Astrocyte (in vitro differentiated cells and primary cell): ENCODE measurements at regions not wholly inside any gene's neighbourhood (a gene's known extent, or its start where the extent isn't known, plus 50 kb on each side); places are given as distances from the start of the nearest gene placed in this dataset.

ENCODE experiments used
- DNase-seq: peaks from one replicate; pipeline ENCODE4 v3.0.0-alpha.2; 2010; ENCODE audit warnings: low read depth
- FAIRE-seq: peaks from 2 replicates; lab custom pipeline; 2011; peaks lifted over from hg19 to GRCh38; lab: Jason Lieb, UNC
- H2AFZ ChIP-seq: 2 replicates; pipeline ENCODE4 v1.6.0; 2012; ENCODE audit warnings: low read depth, low read length, inconsistent platforms
- H3K27ac ChIP-seq: 2 replicates; pipeline ENCODE4 v1.5.1; 2011; ENCODE audit warnings: low read depth, low read length, inconsistent platforms
- H3K27me3 ChIP-seq: 2 replicates; pipeline ENCODE4 v1.6.0; 2011; ENCODE audit warnings: low read length, inconsistent platforms; ENCODE audit not compliant: insufficient read depth
- H3K36me3 ChIP-seq: 2 replicates; pipeline ENCODE4 v1.5.1; 2011; ENCODE audit warnings: low read length, inconsistent platforms; ENCODE audit not compliant: insufficient read depth
- H3K4me1 ChIP-seq: 2 replicates; pipeline ENCODE4 v1.5.1; 2011; ENCODE audit warnings: low read length, inconsistent platforms; ENCODE audit not compliant: insufficient read depth
- H3K4me2 ChIP-seq: 2 replicates; pipeline ENCODE4 v1.6.0; 2012; ENCODE audit warnings: low read length, inconsistent platforms
- H3K4me3 ChIP-seq: 2 replicates; pipeline ENCODE4 v1.5.1; 2011; ENCODE audit warnings: low read depth, mild to moderate bottlenecking, low read length, inconsistent platforms; ENCODE audit not compliant: insufficient read depth
- H3K79me2 ChIP-seq: 2 replicates; pipeline ENCODE4 v1.6.0; 2012; ENCODE audit warnings: mild to moderate bottlenecking, low read length, inconsistent platforms; ENCODE audit not compliant: insufficient read depth
- H3K9ac ChIP-seq: 2 replicates; pipeline ENCODE4 v1.6.0; 2012; ENCODE audit warnings: mild to moderate bottlenecking, low read length, inconsistent platforms
- H3K9me3 ChIP-seq: 2 replicates; pipeline ENCODE4 v1.5.1; 2012; ENCODE audit warnings: low read depth, mild to moderate bottlenecking, low read length, inconsistent platforms; ENCODE audit not compliant: insufficient read depth
- H4K20me1 ChIP-seq: 2 replicates; pipeline ENCODE4 v1.6.0; 2012; ENCODE audit warnings: low read length, inconsistent platforms; ENCODE audit not compliant: insufficient read depth
- H3K27ac Mint-ChIP-seq: one replicate; pipeline ENCODE4 v1.8.0; 2021; ENCODE audit warnings: mild to moderate bottlenecking, mixed read lengths; ENCODE audit not compliant: unreplicated experiment
- H3K27me3 Mint-ChIP-seq: one replicate; pipeline ENCODE4 v1.8.0; 2021; ENCODE audit warnings: low read depth, mixed read lengths; ENCODE audit not compliant: unreplicated experiment
- H3K36me3 Mint-ChIP-seq: one replicate; pipeline ENCODE4 v1.8.0; 2021; ENCODE audit warnings: low read depth, mixed read lengths; ENCODE audit not compliant: unreplicated experiment
- H3K4me1 Mint-ChIP-seq: one replicate; pipeline ENCODE4 v1.8.0; 2021; ENCODE audit warnings: low read depth, mixed read lengths; ENCODE audit not compliant: unreplicated experiment
- H3K4me3 Mint-ChIP-seq: one replicate; pipeline ENCODE4 v1.8.0; 2021; ENCODE audit warnings: mild to moderate bottlenecking, moderate library complexity, mixed read lengths; ENCODE audit not compliant: unreplicated experiment
- H3K9me3 Mint-ChIP-seq: one replicate; pipeline ENCODE4 v1.8.0; 2021; ENCODE audit warnings: mild to moderate bottlenecking, mixed read lengths; ENCODE audit not compliant: unreplicated experiment
- EZH2 ChIP-seq: IDR thresholded peaks from 2 replicates; pipeline ENCODE4 v1.6.1; 2012; ENCODE audit warnings: mild to moderate bottlenecking, low read length, inconsistent platforms; ENCODE audit not compliant: insufficient read depth
- TF ChIP-seq, protein P1 (sequence below): IDR thresholded peaks from 2 replicates; pipeline ENCODE4 v1.5.1; 2011; ENCODE audit warnings: low read depth, mild to moderate bottlenecking, inconsistent platforms, low read length, moderate library complexity; ENCODE audit not compliant: insufficient read depth

DNA sequence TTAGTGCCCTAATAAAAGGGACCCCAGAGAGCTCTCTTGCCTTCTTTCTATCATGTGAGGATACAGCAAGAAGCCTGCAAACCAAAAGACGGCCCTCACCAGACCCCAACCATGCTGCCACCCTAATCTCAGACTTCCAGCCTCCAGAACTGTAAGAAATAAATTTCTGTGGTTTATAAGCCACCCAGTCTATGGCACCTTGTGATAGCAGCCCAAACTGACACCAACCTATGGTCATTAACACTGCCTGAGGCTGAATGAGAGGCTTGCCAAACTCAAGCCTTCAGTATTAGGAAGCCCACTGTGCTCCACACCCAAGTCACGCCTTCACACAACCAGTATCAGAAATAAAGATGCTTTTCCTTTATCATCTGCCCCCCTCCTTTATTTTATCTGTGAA is 127.3 kb upstream of the KLF3 start:
- no peaks in the 10 kb centered on the region for H3K9me3 ChIP-seq
- H3K27me3 ChIP-seq = no peaks in the 10 kb centered on the region
- H3K27ac ChIP-seq = no peak overlapping the region
- Mint-ChIP-seq H3K36me3 (no peaks in the 10 kb centered on the region), H3K4me3 (no peak overlapping the region), H3K27me3 (peaks cover 13% of the 10 kb centered on the region), H3K27ac (no peak overlapping the region), H3K9me3 (no peaks in the 10 kb centered on the region), H3K4me1 (no peaks in the 10 kb centered on the region)
- H3K36me3 ChIP-seq = no peaks in the 10 kb centered on the region
- H2AFZ ChIP-seq = no peak overlapping the region
- no peaks in the 10 kb centered on the region for H3K79me2 ChIP-seq
- FAIRE-seq = no peak
- no peaks in the 10 kb centered on the region for H4K20me1 ChIP-seq
- H3K4me1 ChIP-seq = no peaks in the 10 kb centered on the region
- no peak overlapping the region for H3K9ac ChIP-seq
- TF ChIP-seq EZH2 = no peak
- TF ChIP-seq, protein P1, sequence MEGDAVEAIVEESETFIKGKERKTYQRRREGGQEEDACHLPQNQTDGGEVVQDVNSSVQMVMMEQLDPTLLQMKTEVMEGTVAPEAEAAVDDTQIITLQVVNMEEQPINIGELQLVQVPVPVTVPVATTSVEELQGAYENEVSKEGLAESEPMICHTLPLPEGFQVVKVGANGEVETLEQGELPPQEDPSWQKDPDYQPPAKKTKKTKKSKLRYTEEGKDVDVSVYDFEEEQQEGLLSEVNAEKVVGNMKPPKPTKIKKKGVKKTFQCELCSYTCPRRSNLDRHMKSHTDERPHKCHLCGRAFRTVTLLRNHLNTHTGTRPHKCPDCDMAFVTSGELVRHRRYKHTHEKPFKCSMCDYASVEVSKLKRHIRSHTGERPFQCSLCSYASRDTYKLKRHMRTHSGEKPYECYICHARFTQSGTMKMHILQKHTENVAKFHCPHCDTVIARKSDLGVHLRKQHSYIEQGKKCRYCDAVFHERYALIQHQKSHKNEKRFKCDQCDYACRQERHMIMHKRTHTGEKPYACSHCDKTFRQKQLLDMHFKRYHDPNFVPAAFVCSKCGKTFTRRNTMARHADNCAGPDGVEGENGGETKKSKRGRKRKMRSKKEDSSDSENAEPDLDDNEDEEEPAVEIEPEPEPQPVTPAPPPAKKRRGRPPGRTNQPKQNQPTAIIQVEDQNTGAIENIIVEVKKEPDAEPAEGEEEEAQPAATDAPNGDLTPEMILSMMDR = no peak
- DNase-seq = no peak
- H3K4me2 ChIP-seq = no peak overlapping the region
- no peak overlapping the region for H3K4me3 ChIP-seq

DNA sequence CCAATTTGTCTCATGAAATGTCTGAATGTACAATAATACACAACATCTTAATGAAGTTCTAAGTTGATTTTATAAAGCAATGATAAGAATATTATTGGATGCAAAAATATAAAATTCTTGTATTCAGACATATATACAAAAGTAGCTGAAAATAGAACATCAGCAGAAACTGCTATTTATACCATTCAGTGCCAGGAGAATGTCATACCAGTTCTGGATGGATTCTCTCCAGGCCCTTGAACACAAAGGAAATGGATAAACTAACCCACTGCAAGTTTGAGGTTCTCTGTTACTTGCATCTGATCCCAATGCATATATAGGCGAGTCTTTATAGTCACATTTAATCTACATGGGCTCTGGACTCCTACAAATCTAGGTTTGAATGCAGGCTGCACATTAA is 126.3 kb upstream of the KLF3 start:
- Histone ChIP-seq H3K9ac (no peak overlapping the region), H3K4me2 (no peak overlapping the region), H3K27me3 (no peaks in the 10 kb centered on the region), H3K79me2 (no peaks in the 10 kb centered on the region), H3K27ac (no peak overlapping the region), H3K9me3 (no peaks in the 10 kb centered on the region), H3K4me3 (no peak overlapping the region), H2AFZ (no peak overlapping the region), H3K36me3 (no peaks in the 10 kb centered on the region), H4K20me1 (no peaks in the 10 kb centered on the region), H3K4me1 (no peaks in the 10 kb centered on the region)
- FAIRE-seq (no peak), DNase-seq (no peak)
- no peaks in the 10 kb centered on the region for H3K36me3 Mint-ChIP-seq
- peaks cover 13% of the 10 kb centered on the region for H3K27me3 Mint-ChIP-seq
- no peak overlapping the region for H3K4me3 Mint-ChIP-seq
- no peaks in the 10 kb centered on the region for H3K9me3 Mint-ChIP-seq
- H3K4me1 Mint-ChIP-seq = no peaks in the 10 kb centered on the region
- no peak overlapping the region for H3K27ac Mint-ChIP-seq
- no peak for TF ChIP-seq EZH2
- TF ChIP-seq, protein P1 = no peak

DNA sequence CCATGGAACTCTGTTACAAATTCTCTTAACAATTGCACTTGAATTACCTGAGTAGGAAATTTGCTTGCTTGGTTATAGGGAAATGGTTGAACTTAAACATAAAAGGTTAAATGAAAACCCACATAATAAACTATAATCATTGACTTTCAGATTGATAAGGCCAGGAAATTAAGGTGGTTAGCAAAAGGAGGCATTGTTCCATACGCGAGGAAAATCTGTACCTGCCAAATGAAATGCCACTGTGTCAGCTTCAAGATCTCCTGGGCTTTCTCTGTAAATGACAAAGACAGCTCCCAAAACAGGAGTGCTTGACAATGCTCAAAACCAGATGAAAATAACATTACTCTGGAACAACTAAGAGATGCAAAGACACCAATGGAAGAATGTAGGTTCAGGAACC is 125.5 kb upstream of the KLF3 start:
- no peak overlapping the region for H3K4me3 Mint-ChIP-seq
- DNase-seq (no peak), FAIRE-seq (no peak)
- no peaks in the 10 kb centered on the region for H3K79me2 ChIP-seq
- H3K27ac ChIP-seq = no peak overlapping the region
- no peak overlapping the region for H3K27ac Mint-ChIP-seq
- no peaks in the 10 kb centered on the region for H3K36me3 ChIP-seq
- no peaks in the 10 kb centered on the region for H3K27me3 ChIP-seq
- H3K4me2 ChIP-seq = no peak overlapping the region
- no peak overlapping the region for H3K4me3 ChIP-seq
- H3K36me3 Mint-ChIP-seq = no peaks in the 10 kb centered on the region
- H3K4me1 ChIP-seq = no peaks in the 10 kb centered on the region
- no peak overlapping the region for H3K9ac ChIP-seq
- H3K4me1 Mint-ChIP-seq = no peaks in the 10 kb centered on the region
- H3K27me3 Mint-ChIP-seq = peaks cover 10% of the 10 kb centered on the region
- TF ChIP-seq, protein P1 = no peak
- TF ChIP-seq EZH2 = no peak
- no peaks in the 10 kb centered on the region for H4K20me1 ChIP-seq
- no peaks in the 10 kb centered on the region for H3K9me3 ChIP-seq
- no peak overlapping the region for H2AFZ ChIP-seq
- no peaks in the 10 kb centered on the region for H3K9me3 Mint-ChIP-seq
